Esophagus muscularis mucosa (tissue), 4 donors: ENCODE measurements at regions not wholly inside any gene's neighbourhood (a gene's known extent, or its start where the extent isn't known, plus 50 kb on each side); places are given as distances from the start of the nearest gene placed in this dataset.

Experiments
- DNase-seq: peaks from one replicate; pipeline ENCODE4 v3.0.0-alpha.2; 2017; ENCODE audit errors: extremely low spot score
- H3K27ac ChIP-seq, 4 donors: fragments of 200-600 bp; sonication (generic); replicated peaks in 1 of 4; 1 replicate in 3 of 4; 2 replicates in 1 of 4; pipeline ENCODE4 v1.5.1; 2016 to 2019; ENCODE audit warnings: mild to moderate bottlenecking in 1 of 4
- H3K27me3 ChIP-seq, 4 donors: fragments of 200-600 bp; sonication (generic); one replicate each; pipeline versions ENCODE4 v1.5.1 to v1.6.0; 2016 to 2019
- H3K36me3 ChIP-seq, 4 donors: fragments of 200-600 bp; sonication (generic); one replicate each; pipeline ENCODE4 v1.5.1; 2016 to 2019
- H3K4me1 ChIP-seq, 4 donors: fragments of 200-600 bp; sonication (generic); one replicate each; pipeline ENCODE4 v1.5.1; 2016 to 2019
- H3K4me3 ChIP-seq, 4 donors: fragments of 200-600 bp; sonication (generic); 1 replicate in 2 of 4; 2 replicates in 2 of 4; pipeline ENCODE4 v1.5.1; 2016 to 2019; ENCODE audit warnings: mild to moderate bottlenecking in 4 of 4, moderate library complexity in 1 of 4
- H3K9me3 ChIP-seq, 4 donors: fragments of 200-600 bp; sonication (generic); 1 replicate in 3 of 4; 2 replicates in 1 of 4; pipeline ENCODE4 v1.5.1; 2016 to 2019
- CTCF ChIP-seq, 3 experiments: fragments of 200-600 bp in 2 of 3; fragments of 450-650 bp in 1 of 3; sonication (generic) in 2 of 3; IDR thresholded peaks; one replicate each; pipeline ENCODE4 v1.5.1; 2017 to 2019; ENCODE audit warnings: antibody characterized with exemption in 3 of 3, mild to moderate bottlenecking in 2 of 3, moderate library complexity in 1 of 3
- EP300 ChIP-seq: sonication (generic); formaldehyde crosslinking; IDR thresholded peaks from one replicate; pipeline ENCODE4 v1.6.1; 2017; ENCODE audit warnings: antibody characterized with exemption
- POLR2A ChIP-seq: fragments of 450-650 bp; IDR thresholded peaks from one replicate; pipeline ENCODE4 v1.6.1; 2017; ENCODE audit warnings: antibody characterized with exemption, moderate library complexity, mild to moderate bottlenecking, low read depth
- POLR2AphosphoS5 ChIP-seq, 2 donors: sonication (generic); formaldehyde crosslinking; IDR thresholded peaks; one replicate each; pipeline ENCODE4 v1.6.1; 2017; ENCODE audit warnings: antibody characterized with exemption in 2 of 2
- WGBS: methylation state at CpG from one replicate; pipeline ENCODE4 v1.1.5; 2018; 5-methylcytosine and 5-hydroxymethylcytosine counted together
- intact Hi-C: fragments of 100-400 bp; cut with DNase I; formaldehyde crosslinking; loops from one replicate; pipeline ENCODE4 v1.15.1; 2023

- no peaks in the 10 kb centered on the region for H3K4me1 ChIP-seq
- no peak overlapping the region for H3K27ac ChIP-seq
- TF ChIP-seq CTCF (IDR thresholded peaks at IDR 0.05) (no peak), POLR2AphosphoS5 (IDR thresholded peaks at IDR 0.05) (no peak), POLR2A (no peak), EP300 (no peak)
- no peak for DNase-seq
- H3K4me3 ChIP-seq, result no peak overlapping the region
- H3K36me3 ChIP-seq, result no peaks in the 10 kb centered on the region
- intact Hi-C loops, result no loop called here
- H3K9me3 ChIP-seq, result no peaks in the 10 kb centered on the region
- no peaks in the 10 kb centered on the region for H3K27me3 ChIP-seq
- WGBS, result 99% methylated on average over 3 of the region's 3 CpGs
These were observed 323.1 kb upstream of the CCDC196 start for GRCh38 chr14:66163023-66163422.

- WGBS, result 55% methylated on average over 3 of the region's 3 CpGs
- Histone ChIP-seq H3K27ac (no peak overlapping the region), H3K4me1 (no peaks in the 10 kb centered on the region), H3K36me3 (no peaks in the 10 kb centered on the region), H3K4me3 (no peak overlapping the region), H3K9me3 (no peaks in the 10 kb centered on the region), H3K27me3 (no peaks in the 10 kb centered on the region)
- no peak for DNase-seq
- intact Hi-C loops, result no loop called here
- TF ChIP-seq EP300 (no peak), CTCF (IDR thresholded peaks at IDR 0.05) (no peak), POLR2AphosphoS5 (IDR thresholded peaks at IDR 0.05) (no peak), POLR2A (no peak)
These were observed 320.8 kb upstream of the CCDC196 start for GRCh38 chr14:66165337-66165736.

GRCh38 chr14:66174453-66174891 lies 311.7 kb upstream of the CCDC196 start:
- H3K9me3 ChIP-seq, result peaks cover 0 to 7% (median 0%) of the 10 kb centered on the region in 4 donors
- intact Hi-C loops, result no loop called here

GRCh38 chr14:66177935-66178334 lies 308.2 kb upstream of the CCDC196 start:
- 82% methylated on average over 1 of the region's 1 CpG for WGBS
- no peak for DNase-seq

More at GRCh38 chr14:66174453-66174891, 311.7 kb upstream of the CCDC196 start:
- 13% methylated on average over 1 of the region's 1 CpG for WGBS
- Histone ChIP-seq H3K27ac (no peak overlapping the region), H3K4me3 (no peak overlapping the region), H3K27me3 (no peaks in the 10 kb centered on the region), H3K4me1 (no peaks in the 10 kb centered on the region), H3K36me3 (no peaks in the 10 kb centered on the region)
- TF ChIP-seq POLR2A, result no peak
- no peak for TF ChIP-seq EP300
- no peak for TF ChIP-seq POLR2AphosphoS5 (IDR thresholded peaks at IDR 0.05)
- TF ChIP-seq CTCF (IDR thresholded peaks at IDR 0.05), result no peak
- DNase-seq, result no peak

More at GRCh38 chr14:66177935-66178334, 308.2 kb upstream of the CCDC196 start:
- Histone ChIP-seq H3K4me1 (no peaks in the 10 kb centered on the region), H3K27me3 (no peaks in the 10 kb centered on the region), H3K27ac (no peak overlapping the region), H3K36me3 (no peaks in the 10 kb centered on the region), H3K9me3 (peaks cover 0 to 7% (median 0%) of the 10 kb centered on the region in 4 donors), H3K4me3 (no peak overlapping the region)
- no peak for TF ChIP-seq CTCF (IDR thresholded peaks at IDR 0.05)
- TF ChIP-seq POLR2A, result no peak
- TF ChIP-seq POLR2AphosphoS5 (IDR thresholded peaks at IDR 0.05), result no peak
- TF ChIP-seq EP300, result no peak
- intact Hi-C loops, result no loop called here
